GM12891 (cell line): ENCODE measurements at regions not wholly inside any gene's neighbourhood (a gene's known extent, or its start where the extent isn't known, plus 50 kb on each side); places are given as distances from the start of the nearest gene placed in this dataset.

Experiments used
- POLR2A ChIP-seq: IDR thresholded peaks from 2 replicates; pipeline ENCODE4 v1.6.1; 2011; ENCODE audit warnings: low read depth, low read length, control low read depth
- POLR2AphosphoS5 ChIP-seq: IDR thresholded peaks from 2 replicates; pipeline ENCODE4 v1.6.1; 2011; ENCODE audit warnings: low read depth, low read length, control low read depth
- POU2F2 ChIP-seq: IDR thresholded peaks from 2 replicates; pipeline ENCODE4 v1.6.1; 2011; ENCODE audit warnings: low read depth, mild to moderate bottlenecking, control low read depth, low read length, moderate library complexity
- TAF1 ChIP-seq: IDR thresholded peaks from 2 replicates; pipeline ENCODE4 v1.6.1; 2011; ENCODE audit warnings: low read depth, low read length, control low read depth

- TF ChIP-seq POLR2A (no peak), TAF1 (no peak), POLR2AphosphoS5 (no peak), POU2F2 (no peak)
Measured at GRCh38 chr18:44343570-44343969, 337.1 kb upstream of the SETBP1 start.
